H1 (cell line): ENCODE measurements at regions not wholly inside any gene's neighbourhood (a gene's known extent, or its start where the extent isn't known, plus 50 kb on each side); places are given as distances from the start of the nearest gene placed in this dataset.
A peak's percentile ranks its signal among the peaks of the same experiment; 100 is the strongest.

Experiments used
- ASH2L ChIP-seq: fragments of 200-600, 300-600 bp; sonication (generic); IDR thresholded peaks from one replicate; pipeline ENCODE4 v1.7.1; 2017; ENCODE audit warnings: low read length
- CHD7 ChIP-seq: fragments of 300-600 bp; sonication (generic); IDR thresholded peaks from 2 replicates; pipeline ENCODE4 v1.7.1; 2012; ENCODE audit warnings: low read length, moderate library complexity, mild to moderate bottlenecking, inconsistent platforms; ENCODE audit not compliant: insufficient replicate concordance
- MAX ChIP-seq: IDR thresholded peaks from 2 replicates; pipeline ENCODE4 v1.6.1; 2012; ENCODE audit warnings: inconsistent platforms
- PHF8 ChIP-seq: fragments of 200-600 bp; sonication (generic); conservative IDR thresholded peaks from 2 replicates; pipeline ENCODE4 v1.7.1; 2012; ENCODE audit warnings: low read depth, mild to moderate bottlenecking, inconsistent platforms, low read length, moderate library complexity
- TAF7 ChIP-seq: optimal IDR thresholded peaks from 2 replicates; pipeline ENCODE3; 2011; ENCODE audit warnings: low read depth, mild to moderate bottlenecking, inconsistent platforms, low read length, moderate library complexity, borderline replicate concordance
- TCF12 ChIP-seq: IDR thresholded peaks from 2 replicates; pipeline ENCODE4 v1.6.1; 2011; ENCODE audit warnings: low read depth, mild to moderate bottlenecking, low read length

DNA sequence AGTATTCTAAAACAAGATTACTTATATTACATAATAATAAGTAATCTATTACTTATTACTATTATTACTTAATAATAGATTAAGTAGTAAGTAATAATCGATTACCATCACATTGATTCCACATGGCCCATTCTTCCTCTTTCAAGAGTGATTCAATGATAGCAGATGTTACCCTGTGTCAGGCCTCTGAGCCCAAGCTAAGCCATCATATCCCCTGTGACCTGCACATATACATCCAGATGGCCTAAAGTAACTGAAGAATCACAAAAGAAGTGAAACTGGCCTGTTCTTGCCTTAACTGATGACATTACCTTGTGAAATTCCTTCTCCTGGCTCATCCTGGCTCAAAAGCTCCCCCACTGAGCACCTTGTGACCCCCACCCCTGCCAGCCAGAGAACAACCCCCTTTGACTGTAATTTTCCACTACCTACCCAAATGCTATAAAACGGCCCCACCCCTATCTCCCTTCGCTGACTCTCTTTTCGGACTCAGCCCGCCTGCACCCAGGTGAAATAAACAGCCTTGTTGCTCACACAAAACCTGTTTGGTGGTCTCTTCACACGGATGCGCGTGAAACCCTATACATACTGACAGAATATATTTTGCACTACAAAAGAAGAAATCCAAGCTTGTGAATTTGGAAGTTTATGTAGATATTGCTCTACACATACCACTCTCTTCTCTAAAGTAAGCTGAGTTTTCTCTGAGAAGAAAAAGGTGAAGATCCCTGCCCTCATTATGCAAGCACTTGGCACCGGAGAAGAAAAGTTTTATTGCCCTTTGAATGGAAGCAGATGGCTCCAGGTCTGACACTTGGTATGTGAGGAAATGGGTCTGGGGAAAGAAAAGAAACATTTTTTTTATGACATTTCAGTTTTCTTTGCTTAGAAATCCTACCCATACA lies 488.6 kb upstream of the IMPG1 start (continued):
- TF ChIP-seq CHD7, result peak; percentile 31
- TF ChIP-seq MAX, result peak; percentile 63
- peak; percentile 44 for TF ChIP-seq ASH2L
- 0 out of 2 replicates have a peak, but pooled peaks have one; percentile 31 for TF ChIP-seq PHF8
- peak; percentile 16 for TF ChIP-seq TAF7
- peak; percentile 67; the same call in 1 of the 2 replicates for TF ChIP-seq TCF12
